Skeletal muscle tissue (tissue), 3 donors: ENCODE measurements at regions not wholly inside any gene's neighbourhood (a gene's known extent, or its start where the extent isn't known, plus 50 kb on each side); places are given as distances from the start of the nearest gene placed in this dataset.
"Not testable (repeated sequence)": the region's sequence is repeated elsewhere in the genome, so short reads cannot be mapped to it uniquely, and the experiment has no call there.

Experiments
- H3K27ac ChIP-seq: one replicate; pipeline ENCODE4 v1.7.0; 2013; ENCODE audit warnings: mild to moderate bottlenecking, low read depth, low read length, inconsistent platforms
- H3K27me3 ChIP-seq, 3 donors: one replicate each; pipeline ENCODE4 v1.7.0; 2013; ENCODE audit warnings: low read length in 3 of 3; ENCODE audit not compliant: control insufficient read depth in 3 of 3, insufficient read depth in 3 of 3
- H3K36me3 ChIP-seq, 3 donors: one replicate each; pipeline ENCODE4 v1.7.0; 2013; ENCODE audit warnings: low read length in 3 of 3; ENCODE audit not compliant: control insufficient read depth in 3 of 3, insufficient read depth in 3 of 3
- H3K4me1 ChIP-seq, 3 donors: one replicate each; pipeline ENCODE4 v1.7.0; 2013; ENCODE audit warnings: low read length in 3 of 3, mild to moderate bottlenecking in 3 of 3; ENCODE audit not compliant: control insufficient read depth in 3 of 3, insufficient read depth in 3 of 3
- H3K4me3 ChIP-seq, 3 donors: one replicate each; pipeline ENCODE4 v1.7.0; 2013; ENCODE audit warnings: low read length in 3 of 3
- H3K9ac ChIP-seq, 3 donors: one replicate each; pipeline ENCODE4 v1.7.0; 2013; ENCODE audit warnings: low read length in 3 of 3, mild to moderate bottlenecking in 3 of 3, moderate library complexity in 2 of 3, low read depth in 1 of 3
- H3K9me3 ChIP-seq, 3 donors: one replicate each; pipeline ENCODE4 v1.7.0; 2013; ENCODE audit warnings: low read length in 3 of 3; ENCODE audit not compliant: control insufficient read depth in 3 of 3
- donor health status: Osteomylitis.

- H3K4me1 ChIP-seq: no peaks in the 10 kb centered on the region
- no peak overlapping the region for H3K9ac ChIP-seq
- H3K9me3 ChIP-seq: no peaks in the 10 kb centered on the region
- H3K27ac ChIP-seq: no peak overlapping the region
- no peaks in the 10 kb centered on the region for H3K27me3 ChIP-seq
- H3K4me3 ChIP-seq: no peak overlapping the region
- no peaks in the 10 kb centered on the region for H3K36me3 ChIP-seq
Observed at GRCh38 chr4:14387647-14388046, 614.6 kb upstream of the CPEB2 start.

GRCh38 chr4:14392378-14392777 is 609.9 kb upstream of the CPEB2 start:
- H3K36me3 ChIP-seq: no peaks in the 10 kb centered on the region
- H3K9me3 ChIP-seq: no peaks in the 10 kb centered on the region
- H3K27ac ChIP-seq: no peak overlapping the region
- H3K9ac ChIP-seq: no peak overlapping the region
- no peaks in the 10 kb centered on the region for H3K27me3 ChIP-seq
- H3K4me1 ChIP-seq: no peaks in the 10 kb centered on the region
- no peak overlapping the region for H3K4me3 ChIP-seq

- Histone ChIP-seq H3K9me3 (no peaks in the 10 kb centered on the region), H3K27ac (no peak overlapping the region), H3K27me3 (no peaks in the 10 kb centered on the region), H3K36me3 (no peaks in the 10 kb centered on the region), H3K4me1 (no peaks in the 10 kb centered on the region), H3K4me3 (no peak overlapping the region), H3K9ac (no peak overlapping the region)
Observed at GRCh38 chr4:14396183-14396582, 606.1 kb upstream of the CPEB2 start.

GRCh38 chr4:14399848-14400247 is 602.4 kb upstream of the CPEB2 start:
- Histone ChIP-seq H3K9me3 (no peaks in the 10 kb centered on the region), H3K27ac (no peak overlapping the region), H3K27me3 (no peaks in the 10 kb centered on the region), H3K9ac (no peak overlapping the region), H3K36me3 (no peaks in the 10 kb centered on the region), H3K4me1 (no peaks in the 10 kb centered on the region), H3K4me3 (no peak overlapping the region)

GRCh38 chr4:14400307-14400706 is 602.0 kb upstream of the CPEB2 start:
- H3K27ac ChIP-seq: no peak overlapping the region
- no peaks in the 10 kb centered on the region for H3K36me3 ChIP-seq
- no peaks in the 10 kb centered on the region for H3K4me1 ChIP-seq
- H3K4me3 ChIP-seq: no peak overlapping the region
- no peaks in the 10 kb centered on the region for H3K27me3 ChIP-seq
- H3K9me3 ChIP-seq: no peaks in the 10 kb centered on the region
- H3K9ac ChIP-seq: no peak overlapping the region

GRCh38 chr4:14403132-14403531 is 599.1 kb upstream of the CPEB2 start:
- H3K27me3 ChIP-seq: no peaks in the 10 kb centered on the region
- H3K36me3 ChIP-seq: no peaks in the 10 kb centered on the region
- H3K4me3 ChIP-seq: no peak overlapping the region
- no peak overlapping the region for H3K9ac ChIP-seq
- no peak overlapping the region for H3K27ac ChIP-seq
- H3K9me3 ChIP-seq: no peaks in the 10 kb centered on the region
- H3K4me1 ChIP-seq: no peaks in the 10 kb centered on the region

- no peak overlapping the region for H3K4me3 ChIP-seq
- H3K27me3 ChIP-seq: no peaks in the 10 kb centered on the region
- H3K27ac ChIP-seq: no peak overlapping the region
- H3K9me3 ChIP-seq: no peaks in the 10 kb centered on the region
- H3K36me3 ChIP-seq: no peaks in the 10 kb centered on the region
- no peak overlapping the region for H3K9ac ChIP-seq
- no peaks in the 10 kb centered on the region for H3K4me1 ChIP-seq
Observed at GRCh38 chr4:14404730-14405129, 597.6 kb upstream of the CPEB2 start.

GRCh38 chr4:14410516-14410915 is 591.8 kb upstream of the CPEB2 start:
- H3K27ac ChIP-seq: no peak overlapping the region
- no peaks in the 10 kb centered on the region for H3K36me3 ChIP-seq
- H3K4me3 ChIP-seq: no peak overlapping the region
- no peak overlapping the region for H3K9ac ChIP-seq
- H3K9me3 ChIP-seq: no peaks in the 10 kb centered on the region
- H3K27me3 ChIP-seq: no peaks in the 10 kb centered on the region
- no peaks in the 10 kb centered on the region for H3K4me1 ChIP-seq

GRCh38 chr4:14415146-14415545 is 587.1 kb upstream of the CPEB2 start:
- H3K9ac ChIP-seq: no peak overlapping the region
- H3K27ac ChIP-seq: no peak overlapping the region
- no peaks in the 10 kb centered on the region for H3K27me3 ChIP-seq

GRCh38 chr4:14419516-14419915 is 582.8 kb upstream of the CPEB2 start:
- H3K9me3 ChIP-seq: no peaks in the 10 kb centered on the region
- no peaks in the 10 kb centered on the region for H3K27me3 ChIP-seq
- H3K9ac ChIP-seq: no peak overlapping the region
- no peak overlapping the region for H3K4me3 ChIP-seq
- H3K36me3 ChIP-seq: no peaks in the 10 kb centered on the region
- no peak overlapping the region for H3K27ac ChIP-seq
- no peaks in the 10 kb centered on the region for H3K4me1 ChIP-seq

More at GRCh38 chr4:14415146-14415545, 587.1 kb upstream of the CPEB2 start:
- Histone ChIP-seq H3K9me3 (no peaks in the 10 kb centered on the region), H3K4me1 (no peaks in the 10 kb centered on the region), H3K4me3 (no peak overlapping the region), H3K36me3 (no peaks in the 10 kb centered on the region)

GRCh38 chr4:14426297-14426696 is 576.0 kb upstream of the CPEB2 start:
- not testable (repeated sequence) for H3K9ac ChIP-seq, H3K9me3 ChIP-seq, H3K27ac ChIP-seq, H3K27me3 ChIP-seq, H3K4me1 ChIP-seq, H3K4me3 ChIP-seq, H3K36me3 ChIP-seq
